Medulla oblongata (tissue), 1 donor: ENCODE measurements at regions not wholly inside any gene's neighbourhood (a gene's known extent, or its start where the extent isn't known, plus 50 kb on each side); places are given as distances from the start of the nearest gene placed in this dataset.

ENCODE experiments used
- DNase-seq: peaks from one replicate; pipeline ENCODE4 v3.0.0-alpha.2; 2015; ENCODE audit errors: extremely low spot score

DNA sequence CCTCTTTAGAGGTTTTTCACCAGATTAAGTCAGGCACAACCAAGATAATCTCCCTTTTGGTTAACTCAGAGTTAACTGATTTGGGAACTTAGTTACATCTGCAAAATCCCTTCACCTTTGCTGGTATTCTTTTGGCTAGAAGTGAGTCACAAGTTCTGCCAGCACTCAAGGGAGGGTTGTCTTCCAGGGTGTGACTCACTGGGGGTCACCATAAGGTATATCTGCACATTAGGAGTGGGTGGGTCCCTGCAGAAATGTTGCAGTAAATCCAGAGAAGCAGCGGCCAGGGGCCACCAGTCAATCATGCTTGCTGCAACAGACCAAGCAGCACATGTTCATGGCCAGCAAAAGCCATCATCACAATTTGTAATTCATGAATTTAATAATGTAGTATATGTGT, 59.8 kb upstream of the MAML3 start:
- no peak for DNase-seq

DNA sequence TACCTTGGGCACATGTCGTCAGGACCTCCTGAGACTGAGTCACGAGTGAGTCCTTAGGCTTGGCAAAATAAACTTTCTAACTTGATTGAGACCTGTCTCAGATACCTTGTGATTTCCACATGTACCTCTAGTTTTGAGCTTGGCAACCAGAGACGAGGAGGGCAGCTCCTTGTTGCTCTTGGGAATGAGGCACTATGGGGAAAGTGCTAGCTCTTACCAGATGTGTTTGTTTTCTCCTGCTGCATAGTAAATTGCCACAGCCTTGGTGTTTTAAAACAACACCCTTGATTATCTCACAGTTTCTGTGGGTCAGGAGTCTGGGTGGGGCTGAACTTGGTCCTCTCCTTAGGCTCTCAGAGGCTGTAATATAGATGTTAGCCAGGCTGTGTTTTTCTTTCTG, 59.1 kb upstream of the MAML3 start:
- DNase-seq = no peak

DNA sequence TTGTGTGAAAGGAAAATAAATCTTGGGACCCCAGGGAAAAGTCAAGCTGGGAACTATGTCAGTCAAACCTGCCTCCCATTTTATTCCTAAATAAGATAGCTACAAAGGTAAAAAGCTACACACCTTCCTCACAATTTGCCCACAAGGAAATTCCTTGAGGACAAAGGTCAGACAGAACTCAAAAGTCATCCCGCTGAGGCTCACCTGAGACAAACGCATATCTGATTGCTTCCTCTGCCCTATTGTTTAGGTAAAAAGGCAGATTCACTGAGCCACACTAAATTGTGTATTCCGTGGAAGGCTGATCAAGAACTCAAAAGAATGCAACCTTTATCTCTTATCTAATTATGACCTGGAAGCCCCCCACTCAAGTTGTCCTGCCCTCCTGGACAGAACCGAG, 58.7 kb upstream of the MAML3 start:
- no peak for DNase-seq

DNA sequence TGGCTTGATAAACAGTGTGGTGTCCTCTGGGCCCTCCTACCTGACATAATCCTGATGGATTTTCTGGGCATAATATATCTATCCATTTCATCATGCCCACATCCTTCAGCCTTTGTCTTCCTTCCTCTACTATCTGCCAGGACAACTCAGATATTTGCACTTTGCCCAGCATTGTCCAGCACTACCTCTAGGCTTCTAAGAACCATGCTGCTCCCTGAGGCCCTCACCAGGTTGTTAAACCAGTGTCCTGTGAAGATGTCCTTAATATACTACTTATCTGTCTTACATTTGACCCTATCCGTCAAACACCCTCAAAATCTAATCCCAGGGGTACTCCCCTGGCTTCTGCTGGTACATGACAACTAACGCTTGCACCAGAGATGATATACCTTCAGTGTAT, 58.2 kb upstream of the MAML3 start:
- no peak for DNase-seq

DNA sequence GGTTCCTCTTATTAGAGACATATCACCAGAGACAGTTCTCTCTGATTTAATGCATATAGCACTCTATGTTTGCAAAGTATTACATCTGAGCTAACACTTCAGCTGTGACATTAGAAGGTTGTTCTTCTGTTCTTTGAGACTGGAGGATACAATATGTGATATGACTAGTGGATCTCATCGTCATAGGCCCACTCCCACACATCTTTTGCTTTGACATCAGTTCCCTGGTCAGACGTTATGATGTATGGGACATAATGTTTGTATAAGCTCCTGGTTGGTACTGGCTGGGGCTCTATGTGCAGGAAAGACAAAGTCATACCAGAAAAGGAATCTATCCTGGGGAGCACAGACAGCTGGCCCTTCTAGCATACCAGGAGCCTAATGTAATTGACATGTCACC, 57.7 kb upstream of the MAML3 start:
- DNase-seq = no peak

DNA sequence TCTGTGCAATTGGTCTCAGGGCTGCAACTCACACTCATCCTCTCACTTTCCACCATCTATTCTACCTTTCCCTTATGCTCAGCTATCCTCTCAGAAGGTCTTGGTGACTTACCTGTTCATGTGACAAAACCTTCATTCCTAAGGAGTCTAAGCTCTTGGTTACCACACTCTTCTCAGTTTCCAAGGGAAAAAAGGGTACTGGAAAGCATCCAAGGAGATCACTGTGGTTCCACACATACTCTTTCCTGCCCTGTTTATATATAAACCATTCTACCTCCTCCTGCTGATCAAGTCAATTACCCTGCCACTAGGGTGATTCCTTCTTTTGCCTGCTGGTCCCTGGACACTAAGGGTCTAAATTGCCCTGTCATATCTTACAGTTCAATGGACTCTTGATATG, 57.2 kb upstream of the MAML3 start:
- DNase-seq = no peak

DNA sequence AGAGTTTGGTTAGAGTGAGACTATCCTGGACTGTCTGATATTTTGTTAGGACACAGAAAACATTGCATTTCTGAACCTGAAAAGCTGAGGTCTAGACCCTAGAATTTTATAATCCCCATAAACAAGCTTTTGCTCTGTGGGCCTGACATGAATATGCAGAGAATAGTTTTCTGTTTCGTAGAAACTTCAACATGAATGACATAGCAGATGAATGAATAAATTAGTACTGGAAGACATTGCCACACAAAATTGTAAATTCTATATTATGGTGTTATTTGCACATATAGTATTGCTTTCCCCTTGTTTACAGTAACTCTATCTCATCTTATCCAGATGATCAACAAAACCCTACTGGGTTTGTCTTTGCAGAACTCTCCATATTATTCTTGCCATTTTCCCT, 54.9 kb upstream of the MAML3 start:
- no peak for DNase-seq
